ENCODE measurements at regions not wholly inside any gene's neighbourhood (a gene's known extent, or its start where the extent isn't known, plus 50 kb on each side); places are given as distances from the start of the nearest gene placed in this dataset.

GRCh38 chr14:89504091-89504490 is 87.1 kb upstream of the FOXN3 start:
- TF ChIP-seq CTCF (IDR thresholded peaks at IDR 0.05) (no peak), POLR2A (IDR thresholded peaks at IDR 0.05) (no peak)

Measured in heart left ventricle (tissue), 13 donors.